ENCODE measurements at regions not wholly inside any gene's neighbourhood (a gene's known extent, or its start where the extent isn't known, plus 50 kb on each side); places are given as distances from the start of the nearest gene placed in this dataset.

- Histone ChIP-seq H3K4me1 (no peaks in the 10 kb centered on the region), H3K9me3 (no peaks in the 10 kb centered on the region), H3K27ac (no peak overlapping the region), H3K4me3 (no peak overlapping the region), H3K36me3 (replicated peaks in 1 of 2; ENCODE audit: insufficient read depth in 1 of 2, low read depth in 2 of 2) (no peaks in the 10 kb centered on the region), H3K27me3 (no peaks in the 10 kb centered on the region)
- DNase-seq (no peak), ATAC-seq (no peak)
- WGBS, 2 donors: 74 to 81% methylated on average over 5 of the region's 5 CpGs
- TF ChIP-seq, protein P1, sequence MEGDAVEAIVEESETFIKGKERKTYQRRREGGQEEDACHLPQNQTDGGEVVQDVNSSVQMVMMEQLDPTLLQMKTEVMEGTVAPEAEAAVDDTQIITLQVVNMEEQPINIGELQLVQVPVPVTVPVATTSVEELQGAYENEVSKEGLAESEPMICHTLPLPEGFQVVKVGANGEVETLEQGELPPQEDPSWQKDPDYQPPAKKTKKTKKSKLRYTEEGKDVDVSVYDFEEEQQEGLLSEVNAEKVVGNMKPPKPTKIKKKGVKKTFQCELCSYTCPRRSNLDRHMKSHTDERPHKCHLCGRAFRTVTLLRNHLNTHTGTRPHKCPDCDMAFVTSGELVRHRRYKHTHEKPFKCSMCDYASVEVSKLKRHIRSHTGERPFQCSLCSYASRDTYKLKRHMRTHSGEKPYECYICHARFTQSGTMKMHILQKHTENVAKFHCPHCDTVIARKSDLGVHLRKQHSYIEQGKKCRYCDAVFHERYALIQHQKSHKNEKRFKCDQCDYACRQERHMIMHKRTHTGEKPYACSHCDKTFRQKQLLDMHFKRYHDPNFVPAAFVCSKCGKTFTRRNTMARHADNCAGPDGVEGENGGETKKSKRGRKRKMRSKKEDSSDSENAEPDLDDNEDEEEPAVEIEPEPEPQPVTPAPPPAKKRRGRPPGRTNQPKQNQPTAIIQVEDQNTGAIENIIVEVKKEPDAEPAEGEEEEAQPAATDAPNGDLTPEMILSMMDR (IDR thresholded peaks at IDR 0.05): no peak
- TF ChIP-seq POLR2A (IDR thresholded peaks at IDR 0.05): no peak
- intact Hi-C loops (cut with DNase I): no loop called here
Measured at GRCh38 chr7:42351316-42351935, 114.4 kb upstream of the GLI3 start.

DNA sequence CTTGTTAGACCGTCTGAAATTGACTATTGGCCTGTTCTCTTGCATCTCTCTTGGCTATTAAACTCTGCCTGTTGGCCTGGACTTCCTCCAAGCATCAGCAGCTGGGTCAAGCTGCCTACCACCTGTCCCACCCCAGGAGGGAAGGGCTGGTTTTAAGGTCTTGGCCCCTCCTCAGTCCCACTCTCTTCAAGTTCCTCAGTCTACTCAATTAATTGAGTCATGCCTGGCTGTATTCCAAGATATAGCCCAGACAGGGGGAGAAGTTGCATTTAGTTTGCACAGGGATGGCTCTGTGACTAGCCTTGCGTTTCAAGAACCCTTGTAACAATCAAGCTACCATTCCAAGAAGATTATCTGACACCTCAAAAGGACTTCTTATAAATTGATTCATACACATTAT is 113.8 kb upstream of the GLI3 start:
- ATAC-seq: no peak

GRCh38 chr7:42348631-42349030 is 111.6 kb upstream of the GLI3 start:
- no peak for TF ChIP-seq POLR2A (IDR thresholded peaks at IDR 0.05)
- TF ChIP-seq, protein P1 (IDR thresholded peaks at IDR 0.05): no peak
- H3K4me1 ChIP-seq: no peaks in the 10 kb centered on the region
- WGBS, 2 donors: 50 to 64% methylated on average over 3 of the region's 3 CpGs
- H3K27ac ChIP-seq: no peak overlapping the region
- ATAC-seq (no peak), DNase-seq (no peak)
- H3K27me3 ChIP-seq: no peaks in the 10 kb centered on the region
- H3K4me3 ChIP-seq: no peak overlapping the region
- H3K36me3 ChIP-seq (replicated peaks in 1 of 2; ENCODE audit: insufficient read depth in 1 of 2, low read depth in 2 of 2): no peaks in the 10 kb centered on the region
- intact Hi-C loops (cut with DNase I): no loop called here
- no peaks in the 10 kb centered on the region for H3K9me3 ChIP-seq

More for the DNA sequence above, 113.8 kb upstream of the GLI3 start:
- no peak for DNase-seq
- Histone ChIP-seq H3K27me3 (no peaks in the 10 kb centered on the region), H3K4me1 (no peaks in the 10 kb centered on the region), H3K27ac (no peak overlapping the region), H3K9me3 (no peaks in the 10 kb centered on the region), H3K4me3 (no peak overlapping the region), H3K36me3 (replicated peaks in 1 of 2; ENCODE audit: insufficient read depth in 1 of 2, low read depth in 2 of 2) (no peaks in the 10 kb centered on the region)
- 17 to 59% methylated on average over 2 of the region's 2 CpGs for WGBS, 2 donors
- no peak for TF ChIP-seq POLR2A (IDR thresholded peaks at IDR 0.05)
- TF ChIP-seq, protein P1 (IDR thresholded peaks at IDR 0.05): no peak
- intact Hi-C loops (cut with DNase I): no loop called here

DNA sequence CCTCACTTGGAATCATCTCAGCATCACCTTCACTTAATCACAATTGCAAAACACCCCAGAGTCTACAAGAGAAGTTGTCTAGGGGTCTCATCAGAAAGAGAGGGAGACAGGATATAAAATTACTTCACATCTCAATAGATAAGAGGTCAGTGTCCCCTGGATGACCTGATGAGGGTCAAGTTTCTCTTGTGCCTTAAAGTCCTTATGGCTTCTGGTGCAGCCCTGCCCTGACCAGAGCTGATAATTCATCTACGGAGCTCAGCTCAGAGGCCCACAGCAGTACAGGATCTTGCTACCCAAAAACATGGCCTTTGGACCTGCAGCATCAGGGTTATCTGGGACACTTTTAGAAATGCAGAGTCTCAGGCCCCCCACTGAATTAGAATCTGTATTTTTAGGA is 111.1 kb upstream of the GLI3 start:
- Histone ChIP-seq H3K27ac (no peak overlapping the region), H3K9me3 (no peaks in the 10 kb centered on the region), H3K27me3 (no peaks in the 10 kb centered on the region), H3K4me1 (no peaks in the 10 kb centered on the region), H3K36me3 (replicated peaks in 1 of 2; ENCODE audit: insufficient read depth in 1 of 2, low read depth in 2 of 2) (no peaks in the 10 kb centered on the region), H3K4me3 (no peak overlapping the region)
- TF ChIP-seq, protein P1 (IDR thresholded peaks at IDR 0.05): no peak
- TF ChIP-seq POLR2A (IDR thresholded peaks at IDR 0.05): no peak
- intact Hi-C loops (cut with DNase I): no loop called here
- 75 to 86% methylated on average over 1 of the region's 1 CpG for WGBS, 2 donors
- DNase-seq (no peak), ATAC-seq (no peak)

- Histone ChIP-seq H3K4me3 (no peak overlapping the region), H3K27me3 (no peaks in the 10 kb centered on the region), H3K4me1 (no peaks in the 10 kb centered on the region), H3K9me3 (no peaks in the 10 kb centered on the region), H3K27ac (no peak overlapping the region), H3K36me3 (replicated peaks in 1 of 2; ENCODE audit: insufficient read depth in 1 of 2, low read depth in 2 of 2) (no peaks in the 10 kb centered on the region)
- WGBS, 2 donors: 54 to 58% methylated on average over 4 of the region's 4 CpGs
- DNase-seq: no peak
- no peak for ATAC-seq
- TF ChIP-seq, protein P1 (IDR thresholded peaks at IDR 0.05): no peak
- intact Hi-C loops (cut with DNase I): no loop called here
Measured at GRCh38 chr7:42347616-42348015, 110.6 kb upstream of the GLI3 start.

Data from body of pancreas (tissue), 4 donors.